Right forelimb (tissue), 1 donor: ENCODE measurements at regions not wholly inside any gene's neighbourhood (a gene's known extent, or its start where the extent isn't known, plus 50 kb on each side); places are given as distances from the start of the nearest gene placed in this dataset.
"Not testable (repeated sequence)": the region's sequence is repeated elsewhere in the genome, so short reads cannot be mapped to it uniquely, and the experiment has no call there.

Experiments
- DNase-seq: peaks from one replicate; pipeline ENCODE4 v3.0.0-alpha.2; 2018

GRCh38 chr5:135155616-135156214, 121.7 kb upstream of the PITX1 start:
- DNase-seq, result no peak

GRCh38 chr5:135154961-135155360, 120.9 kb upstream of the PITX1 start:
- no peak for DNase-seq

GRCh38 chr5:135154197-135154596, 120.2 kb upstream of the PITX1 start:
- no peak for DNase-seq

GRCh38 chr5:135153661-135154060, 119.6 kb upstream of the PITX1 start:
- no peak for DNase-seq

- DNase-seq, result no peak
These were observed 119.2 kb upstream of the PITX1 start for GRCh38 chr5:135153259-135153658.

GRCh38 chr5:135151660-135152059, 117.6 kb upstream of the PITX1 start:
- DNase-seq, result not testable (repeated sequence)

- no peak for DNase-seq
These were observed 117.2 kb upstream of the PITX1 start for GRCh38 chr5:135151256-135151655.

- no peak for DNase-seq
These were observed 116.7 kb upstream of the PITX1 start for GRCh38 chr5:135150767-135151166.

GRCh38 chr5:135149956-135150723, 116.1 kb upstream of the PITX1 start:
- no peak for DNase-seq

- no peak for DNase-seq
These were observed 115.4 kb upstream of the PITX1 start for GRCh38 chr5:135149229-135149955.

GRCh38 chr5:135147294-135148090, 113.5 kb upstream of the PITX1 start:
- no peak for DNase-seq

GRCh38 chr5:135145985-135146384, 112.0 kb upstream of the PITX1 start:
- DNase-seq, result no peak

GRCh38 chr5:135143682-135144081, 109.7 kb upstream of the PITX1 start:
- DNase-seq, result not testable (repeated sequence)

- no peak for DNase-seq
These were observed 107.6 kb upstream of the PITX1 start for GRCh38 chr5:135141303-135142268.

GRCh38 chr5:135140446-135141204, 106.6 kb upstream of the PITX1 start:
- DNase-seq, result no peak

GRCh38 chr5:135139381-135140134, 105.5 kb upstream of the PITX1 start:
- DNase-seq, result no peak

GRCh38 chr5:135138116-135138850, 104.3 kb upstream of the PITX1 start:
- DNase-seq, result no peak

- no peak for DNase-seq
These were observed 103.3 kb upstream of the PITX1 start for GRCh38 chr5:135137146-135137915.

GRCh38 chr5:135136546-135136945, 102.5 kb upstream of the PITX1 start:
- DNase-seq, result no peak
